IMR-90 (cell line): ENCODE measurements at regions not wholly inside any gene's neighbourhood (a gene's known extent, or its start where the extent isn't known, plus 50 kb on each side); places are given as distances from the start of the nearest gene placed in this dataset.

ENCODE experiments used
- ATAC-seq: fragments of 200-7000 bp; cut with Tn5 transposase; 2 replicates; pipeline ENCODE4 v1.9.1; 2020; ENCODE audit warnings: low read depth, mild to moderate bottlenecking, moderate library complexity
- BruUV-seq: library from RNA; stranded (reverse); fragments of 400-500 nt; replicated peaks from 2 replicates; lab custom pipeline; 2021; lab: Mats Ljungman, UMichigan
- CTCF ChIA-PET: fragments of 300-600 bp; formaldehyde crosslinking; extraction: SDS; loops from one replicate; lab custom pipeline; 2021; ENCODE audit warnings: antibody characterized with exemption; lab: Yijun Ruan, JAX
- POLR2A ChIA-PET: fragments of 300-600 bp; sonication (Branson Sonifier 250); formaldehyde crosslinking; loops from one replicate; lab custom pipeline; 2022; ENCODE audit warnings: antibody characterized with exemption; ENCODE audit not compliant: unreplicated experiment; lab: Charles Lee
- DNase-seq: peaks from one replicate; pipeline ENCODE4 v3.0.0; 2013
- H2AFZ ChIP-seq: replicated peaks from 2 replicates; pipeline ENCODE3; 2013; ENCODE audit warnings: low read length, mild to moderate bottlenecking; ENCODE audit not compliant: poor library complexity
- H2AK5ac ChIP-seq: 2 replicates; pipeline ENCODE4 v1.6.1; 2013; ENCODE audit warnings: low read depth, low read length, inconsistent platforms
- H2AK9ac ChIP-seq: replicated peaks from 2 replicates; pipeline ENCODE3; 2013; ENCODE audit warnings: mild to moderate bottlenecking, low read depth, low read length, moderate library complexity; ENCODE audit not compliant: poor library complexity
- H2BK120ac ChIP-seq: 2 replicates; pipeline ENCODE4 v1.6.1; 2013; ENCODE audit warnings: low read depth, low read length, inconsistent platforms
- H2BK15ac ChIP-seq: 3 replicates; pipeline ENCODE4 v1.6.1; 2013; ENCODE audit warnings: low read depth, low read length, inconsistent platforms
- H2BK20ac ChIP-seq: 2 replicates; pipeline ENCODE4 v1.6.1; 2013; ENCODE audit warnings: low read depth, mild to moderate bottlenecking, inconsistent platforms, low read length, moderate library complexity
- H2BK5ac ChIP-seq: 2 replicates; pipeline ENCODE4 v1.6.1; 2013; ENCODE audit warnings: mild to moderate bottlenecking, low read depth, low read length, inconsistent platforms; ENCODE audit not compliant: poor library complexity, severe bottlenecking
- H3K14ac ChIP-seq: replicated peaks from 2 replicates; pipeline ENCODE4 v1.6.1; 2013; ENCODE audit warnings: low read depth, low read length, inconsistent platforms
- H3K18ac ChIP-seq: 2 replicates; pipeline ENCODE4 v1.6.1; 2013; ENCODE audit warnings: low read depth, low read length, control low read depth
- H3K23ac ChIP-seq: 2 replicates; pipeline ENCODE4 v1.6.1; 2013; ENCODE audit warnings: low read depth, low read length, inconsistent platforms
- H3K27ac ChIP-seq: 2 replicates; pipeline ENCODE4 v1.5.1; 2013; ENCODE audit warnings: mild to moderate bottlenecking, control low read depth, low read length; ENCODE audit not compliant: insufficient read depth
- H3K27me3 ChIP-seq: 2 replicates; pipeline ENCODE4 v1.6.1; 2013; ENCODE audit warnings: low read length; ENCODE audit not compliant: control insufficient read depth, insufficient read depth
- H3K36me3 ChIP-seq: 2 replicates; pipeline ENCODE4 v1.6.1; 2013; ENCODE audit warnings: low read length, mixed read lengths; ENCODE audit not compliant: control insufficient read depth, insufficient read depth
- H3K4ac ChIP-seq: 2 replicates; pipeline ENCODE4 v1.6.1; 2013; ENCODE audit warnings: low read depth, low read length, inconsistent platforms
- H3K4me1 ChIP-seq: 2 replicates; pipeline ENCODE4 v1.6.1; 2013; ENCODE audit warnings: low read length, mixed read lengths; ENCODE audit not compliant: control insufficient read depth, insufficient read depth
- H3K4me2 ChIP-seq: 2 replicates; pipeline ENCODE4 v1.6.1; 2013; ENCODE audit warnings: low read depth, mild to moderate bottlenecking, control low read depth, low read length, moderate library complexity
- H3K4me3 ChIP-seq: 2 replicates; pipeline ENCODE4 v1.5.1; 2013; ENCODE audit warnings: low read depth, mild to moderate bottlenecking, control low read depth, low read length, moderate library complexity; ENCODE audit not compliant: insufficient read depth
- H3K56ac ChIP-seq: 2 replicates; pipeline ENCODE4 v1.6.1; 2013; ENCODE audit warnings: low read length, inconsistent platforms; ENCODE audit not compliant: insufficient read depth; ENCODE audit errors: extremely low read depth
- H3K79me1 ChIP-seq, 2 experiments: 2 replicates each; pipeline ENCODE4 v1.6.1; 2013; ENCODE audit warnings: low read length in 2 of 2, inconsistent platforms in 1 of 2, low read depth in 1 of 2
- H3K9ac ChIP-seq: 2 replicates; pipeline ENCODE4 v1.6.1; 2013; ENCODE audit warnings: low read depth, low read length, control low read depth
- H3K9me1 ChIP-seq: 2 replicates; pipeline ENCODE4 v1.6.1; 2013; ENCODE audit warnings: low read length, inconsistent platforms; ENCODE audit not compliant: insufficient read depth
- H3K9me3 ChIP-seq: 2 replicates; pipeline ENCODE4 v1.6.1; 2013; ENCODE audit warnings: low read length; ENCODE audit not compliant: control insufficient read depth, insufficient read depth
- H4K20me1 ChIP-seq: 2 replicates; pipeline ENCODE4 v1.6.1; 2013; ENCODE audit warnings: low read length, inconsistent platforms; ENCODE audit not compliant: insufficient read depth
- H4K5ac ChIP-seq: 2 replicates; pipeline ENCODE4 v1.6.1; 2013; ENCODE audit warnings: mild to moderate bottlenecking, low read depth, low read length, control low read depth
- H4K8ac ChIP-seq, 2 experiments: 2 replicates each; pipeline ENCODE4 v1.6.1; 2013; ENCODE audit warnings: low read depth in 2 of 2, low read length in 2 of 2, control low read depth in 1 of 2, inconsistent platforms in 1 of 2
- H4K91ac ChIP-seq: 2 replicates; pipeline ENCODE4 v1.6.1; 2013; ENCODE audit warnings: low read depth, low read length, inconsistent platforms; ENCODE audit not compliant: insufficient read depth
- BHLHE40 ChIP-seq: fragments of 150-350 bp; IDR thresholded peaks from 2 replicates; pipeline ENCODE4 v1.6.1; 2016; ENCODE audit warnings: mild to moderate bottlenecking, low read depth, low read length
- CEBPB ChIP-seq: IDR thresholded peaks from 2 replicates; pipeline ENCODE4 v1.6.1; 2012; ENCODE audit warnings: low read depth, low read length, improper control_type of control experiment
- CHD1 ChIP-seq: IDR thresholded peaks from 2 replicates; pipeline ENCODE4 v1.6.1; 2012; ENCODE audit warnings: low read depth, low read length, improper control_type of control experiment
- CTCF ChIP-seq: conservative IDR thresholded peaks from 2 replicates; pipeline ENCODE4 v1.5.1; 2012; ENCODE audit warnings: mild to moderate bottlenecking, low read depth, low read length, improper control_type of control experiment
- ELK1 ChIP-seq: fragments of 150-350 bp; IDR thresholded peaks from 2 replicates; pipeline ENCODE4 v1.6.1; 2016; ENCODE audit warnings: low read depth, mild to moderate bottlenecking, low read length, moderate library complexity, borderline replicate concordance
- FOS ChIP-seq: fragments of 150-350 bp; IDR thresholded peaks from 2 replicates; pipeline ENCODE4 v1.6.1; 2016; ENCODE audit warnings: low read depth, low read length
- MAFK ChIP-seq: IDR thresholded peaks from 2 replicates; pipeline ENCODE4 v1.6.1; 2012; ENCODE audit warnings: low read depth, low read length, improper control_type of control experiment
- MAZ ChIP-seq: IDR thresholded peaks from 2 replicates; pipeline ENCODE4 v1.6.1; 2012; ENCODE audit warnings: low read depth, mild to moderate bottlenecking, low read length, improper control_type of control experiment, moderate library complexity, borderline replicate concordance
- MXI1 ChIP-seq: IDR thresholded peaks from 2 replicates; pipeline ENCODE4 v1.6.1; 2012; ENCODE audit warnings: low read depth, mild to moderate bottlenecking, low read length, moderate library complexity, borderline replicate concordance
- NFE2L2 ChIP-seq: fragments of 150-350 bp; IDR thresholded peaks from 2 replicates; pipeline ENCODE4 v1.6.1; 2016; ENCODE audit warnings: low read depth, mild to moderate bottlenecking, low read length
- POLR2A ChIP-seq: IDR thresholded peaks from 2 replicates; pipeline ENCODE4 v1.6.1; 2012; ENCODE audit warnings: mild to moderate bottlenecking, low read depth, low read length
- RAD21 ChIP-seq: IDR thresholded peaks from 2 replicates; pipeline ENCODE4 v1.6.1; 2012; ENCODE audit warnings: low read length, improper control_type of control experiment
- RCOR1 ChIP-seq: IDR thresholded peaks from 2 replicates; pipeline ENCODE4 v1.6.1; 2012; ENCODE audit warnings: mild to moderate bottlenecking, low read length, improper control_type of control experiment; ENCODE audit not compliant: insufficient replicate concordance
- RFX5 ChIP-seq: IDR thresholded peaks from 2 replicates; pipeline ENCODE4 v1.8.0; 2012; ENCODE audit warnings: low read depth, mild to moderate bottlenecking, low read length, moderate library complexity
- SMC3 ChIP-seq: fragments of 150-350 bp; IDR thresholded peaks from 2 replicates; pipeline ENCODE4 v1.6.1; 2016; ENCODE audit warnings: low read depth, mild to moderate bottlenecking, antibody characterized with exemption, low read length, moderate library complexity
- USF2 ChIP-seq: fragments of 150-350 bp; IDR thresholded peaks from 2 replicates; pipeline ENCODE4 v1.6.1; 2017; ENCODE audit warnings: mild to moderate bottlenecking, antibody characterized with exemption, low read length, low read depth
- WGBS, 2 experiments: methylation state at CpG; one replicate each; pipeline versions ENCODE4 v1.1.5 to v1.1.7; 2013; ENCODE audit warnings: missing lambda C conversion rate in 2 of 2; ENCODE audit not compliant: insufficient read length in 1 of 2; ENCODE audit errors: extremely low coverage in 2 of 2; 5-methylcytosine and 5-hydroxymethylcytosine counted together
- dilution Hi-C: fragments of 300-500 bp; cut with HindIII; formaldehyde crosslinking; loops from one replicate; pipeline ENCODE4 v1.14.3; 2018; ENCODE audit warnings: low sequenced_read_pairs; ENCODE audit not compliant: unreplicated experiment
- in situ Hi-C: fragments of 300-500 bp; cut with MboI; formaldehyde crosslinking; loops from 3 replicates; pipeline ENCODE4 v1.14.3; 2019; ENCODE audit warnings: low sequenced_read_pairs, inconsistent platforms, mixed read lengths
- intact Hi-C: fragments of 100-400 bp; cut with micrococcal nuclease; formaldehyde crosslinking; loops from 2 replicates; pipeline ENCODE4 v1.10.0; 2022

GRCh38 chr3:11949351-11949750 lies 54.8 kb upstream of the SYN2 start:
- Histone ChIP-seq H3K9me3 (no peaks in the 10 kb centered on the region), H3K4me2 (no peak overlapping the region), H4K5ac (no peak overlapping the region), H2AFZ (no peak overlapping the region), H2BK5ac (no peak overlapping the region), H3K56ac (no peak overlapping the region), H4K8ac (no peak overlapping the region), H3K4me1 (no peaks in the 10 kb centered on the region), H3K23ac (no peak overlapping the region), H3K4me3 (no peak overlapping the region), H3K36me3 (no peaks in the 10 kb centered on the region), H2BK15ac (no peak overlapping the region), H3K18ac (no peak overlapping the region), H4K20me1 (no peaks in the 10 kb centered on the region), H3K27ac (no peak overlapping the region), H2AK9ac (no peak overlapping the region), H2AK5ac (no peak overlapping the region), H3K27me3 (no peaks in the 10 kb centered on the region; the same call in 1 of the 2 replicates), H3K79me1 (no peaks in the 10 kb centered on the region), H2BK20ac (no peak overlapping the region), H3K9ac (no peak overlapping the region), H2BK120ac (no peak overlapping the region), H4K91ac (no peak overlapping the region), H3K14ac (no peak overlapping the region), H3K9me1 (no peaks in the 10 kb centered on the region), H3K4ac (no peak overlapping the region)
- dilution Hi-C loops: no loop called here
- ATAC-seq: no peak
- no peak for DNase-seq
- BruUV-seq: no TSS peak
- no CpG with 5 or more reads among the region's 3 CpGs for WGBS, 2 experiments
- ChIA-PET CTCF (no interaction called here), POLR2A (no interaction called here)
- in situ Hi-C loops: no loop called here
- TF ChIP-seq RFX5 (no peak), NFE2L2 (no peak), CHD1 (no peak), RCOR1 (no peak), MAFK (no peak), ELK1 (no peak), POLR2A (no peak), FOS (no peak), MXI1 (no peak), CEBPB (no peak), CTCF (no peak), MAZ (no peak), RAD21 (no peak), SMC3 (no peak), BHLHE40 (no peak), USF2 (no peak)
- intact Hi-C loops: no loop called here
